Muscle of back (tissue), 3 donors: ENCODE measurements at regions not wholly inside any gene's neighbourhood (a gene's known extent, or its start where the extent isn't known, plus 50 kb on each side); places are given as distances from the start of the nearest gene placed in this dataset.
"Not testable (repeated sequence)": the region's sequence is repeated elsewhere in the genome, so short reads cannot be mapped to it uniquely, and the experiment has no call there.

ENCODE experiments used
- DNase-seq, 3 donors: peaks; one replicate each; pipeline versions ENCODE4 v3.0.0 to v3.0.0-alpha.2; 2013

DNA sequence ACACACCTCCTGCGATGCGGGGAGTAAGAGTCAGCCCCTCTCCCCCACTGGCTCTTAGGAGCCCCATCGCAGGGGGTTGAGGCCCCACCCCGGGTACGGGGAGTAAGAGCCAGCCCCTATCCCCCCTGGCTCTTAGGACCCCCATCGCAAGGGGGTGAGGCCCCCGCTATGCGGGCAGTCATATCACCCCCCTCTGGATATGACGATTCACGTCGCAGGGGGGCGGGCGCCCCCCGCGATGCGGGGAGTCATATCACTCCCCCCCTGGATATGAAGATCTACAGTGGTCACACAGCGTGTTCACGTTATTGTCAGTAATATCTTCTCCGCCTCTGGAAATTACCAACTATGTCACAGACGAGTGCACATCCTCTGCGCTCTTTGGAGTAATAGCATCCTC lies 61.1 kb downstream of the DEFB131A start:
- not testable (repeated sequence) for DNase-seq

DNA sequence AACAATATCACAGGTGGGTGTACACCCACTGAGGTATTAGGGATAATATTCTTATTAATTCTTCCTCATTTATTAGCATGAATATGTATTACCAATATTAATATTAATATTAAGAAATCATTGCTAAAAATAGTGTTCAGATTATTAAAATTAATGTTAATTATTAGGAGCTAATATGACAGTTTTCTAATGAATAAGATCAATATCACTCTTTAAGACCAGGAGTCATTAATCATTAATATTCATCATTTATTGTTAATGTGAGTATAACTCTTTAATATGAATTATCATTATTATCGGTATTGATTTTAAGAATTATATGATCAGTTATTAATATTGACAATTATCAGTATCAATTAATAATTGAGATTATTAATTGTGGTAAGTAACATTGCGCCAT lies 62.5 kb downstream of the DEFB131A start:
- DNase-seq = not testable (repeated sequence)

DNA sequence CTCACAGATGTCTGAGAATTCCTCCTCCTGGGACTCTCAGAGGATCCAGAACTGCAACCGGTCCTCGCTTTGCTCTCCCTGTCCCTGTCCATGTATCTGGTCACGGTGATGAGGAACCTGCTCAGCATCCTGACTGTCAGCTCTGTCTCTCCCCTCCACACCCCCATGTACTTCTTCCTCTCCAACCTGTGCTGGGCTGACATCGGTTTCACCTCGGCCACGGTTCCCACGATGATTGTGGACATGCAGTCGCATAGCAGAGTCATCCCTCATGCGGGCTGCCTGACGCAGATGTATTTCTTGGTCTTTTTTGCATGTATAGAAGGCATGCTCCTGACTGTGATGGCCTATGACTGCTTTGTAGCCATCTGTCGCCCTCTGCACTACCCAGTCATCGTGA lies 68.7 kb downstream of the DEFB131A start:
- not testable (repeated sequence) for DNase-seq

DNA sequence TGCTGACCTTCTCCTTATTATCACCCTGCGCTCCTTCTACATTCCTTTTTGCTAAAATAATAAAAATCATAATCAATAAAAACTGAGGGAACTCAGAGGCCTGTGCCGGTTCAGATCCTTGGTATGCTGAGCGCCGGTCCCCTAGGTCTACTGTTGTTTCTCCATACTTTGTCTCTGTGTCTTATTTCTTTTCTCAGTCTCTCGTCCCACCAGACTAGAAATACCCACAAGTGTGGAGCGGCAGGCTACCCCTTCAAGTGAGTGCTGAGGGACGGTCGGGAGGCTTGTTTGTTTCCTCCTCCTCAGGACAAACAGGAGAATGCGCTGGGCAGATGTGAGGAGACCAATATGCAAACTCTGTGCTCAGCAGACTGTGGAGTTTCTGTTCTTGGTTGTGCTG lies 75.4 kb downstream of the DEFB131A start:
- DNase-seq = not testable (repeated sequence)

DNA sequence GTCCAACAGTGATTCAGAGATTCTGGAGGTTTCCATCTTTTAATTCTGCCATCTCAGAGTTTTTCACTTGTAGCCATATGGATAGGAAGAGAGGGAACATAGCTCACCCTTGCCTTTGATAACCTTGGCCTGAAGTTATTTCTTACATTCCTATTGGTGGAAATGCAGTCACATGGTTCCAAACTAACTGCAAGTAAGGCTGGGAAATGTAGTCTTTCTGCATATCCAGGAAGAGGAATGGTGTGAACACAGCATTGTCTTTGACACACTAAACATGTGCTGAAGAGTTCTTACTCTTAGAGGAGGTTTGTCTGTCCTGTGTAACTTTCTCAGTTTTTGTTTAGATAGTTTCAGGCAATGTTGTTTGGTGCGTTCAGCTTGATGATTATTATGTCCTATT lies 78.7 kb downstream of the DEFB131A start:
- not testable (repeated sequence) for DNase-seq

DNA sequence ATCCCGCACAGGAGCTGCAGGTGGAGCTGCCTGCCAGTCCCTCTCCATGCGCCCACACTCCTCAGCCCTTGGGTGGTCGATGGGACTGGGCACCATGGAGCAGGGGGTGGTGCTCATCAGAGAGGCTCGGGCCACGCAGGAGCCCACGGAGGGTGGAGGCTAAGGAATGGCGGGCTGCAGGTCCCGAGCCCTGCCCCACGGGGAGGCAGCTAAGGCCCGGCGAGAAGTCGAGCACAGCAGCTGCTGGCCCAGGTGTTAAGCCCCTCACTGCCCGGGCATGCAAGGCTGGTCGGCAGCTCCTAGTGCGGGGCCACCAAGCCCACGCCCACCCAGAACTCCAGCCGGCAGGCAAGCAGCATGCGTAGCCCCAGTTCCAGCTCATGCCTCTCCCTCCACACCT lies 80.2 kb downstream of the DEFB131A start:
- not testable (repeated sequence) for DNase-seq

DNA sequence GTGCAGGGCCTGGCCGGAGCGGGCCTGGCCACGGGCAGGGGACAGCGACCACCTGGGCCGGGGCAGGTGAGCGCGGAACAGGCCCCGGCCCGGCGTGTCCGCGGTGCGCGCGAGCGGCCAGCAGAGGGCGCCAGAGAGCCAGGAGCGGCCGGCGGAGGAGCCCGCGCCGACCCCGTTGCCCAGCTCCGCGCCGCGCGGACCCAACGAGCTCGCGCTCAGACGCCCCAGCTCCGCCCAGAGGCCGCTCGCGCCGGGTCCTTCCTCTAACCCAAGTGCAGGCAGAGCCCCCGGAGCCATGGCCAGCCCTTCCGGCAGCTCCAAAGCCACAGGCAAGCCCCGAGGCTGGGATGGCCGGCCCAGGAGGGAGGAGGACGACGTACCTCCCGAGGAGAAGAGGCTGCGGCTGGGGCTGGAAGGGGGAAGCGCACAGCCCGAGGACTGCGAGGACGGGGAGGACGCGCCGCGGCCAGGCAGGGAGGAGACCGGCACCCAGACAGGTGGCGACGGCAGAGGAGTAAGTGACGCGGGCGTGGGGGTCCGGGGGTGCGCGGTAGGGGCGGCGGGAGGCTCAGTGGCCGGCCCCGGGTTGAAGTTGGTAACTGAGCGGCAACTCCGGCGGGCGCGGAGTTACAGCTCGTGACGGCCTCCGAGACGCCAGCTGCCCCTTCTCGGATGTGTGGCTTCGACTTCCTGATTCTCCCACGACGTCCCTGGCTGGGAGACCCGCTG lies 88.1 kb downstream of the DEFB131A start:
- peak; percentile 61 to 93 (median 87) for DNase-seq

DNA sequence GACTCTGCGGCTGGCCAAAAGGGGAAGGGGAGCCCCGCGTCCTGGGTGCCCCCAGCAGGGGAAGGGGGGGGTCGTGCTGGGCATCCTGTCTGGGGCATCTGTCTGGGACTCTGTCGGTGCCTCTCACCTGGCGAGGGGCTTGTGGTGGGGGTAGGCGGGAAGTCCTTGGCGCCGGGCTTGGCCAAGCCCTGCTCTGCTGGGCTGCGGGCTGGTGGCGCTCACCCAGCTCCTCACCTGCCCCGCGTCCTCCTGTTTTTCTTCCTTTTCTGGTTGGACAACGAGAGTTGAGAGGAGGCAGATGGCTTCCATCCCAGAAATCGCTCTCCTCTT lies 88.6 kb downstream of the DEFB131A start:
- DNase-seq = peak in 1 of 3 donors; percentile 7

DNA sequence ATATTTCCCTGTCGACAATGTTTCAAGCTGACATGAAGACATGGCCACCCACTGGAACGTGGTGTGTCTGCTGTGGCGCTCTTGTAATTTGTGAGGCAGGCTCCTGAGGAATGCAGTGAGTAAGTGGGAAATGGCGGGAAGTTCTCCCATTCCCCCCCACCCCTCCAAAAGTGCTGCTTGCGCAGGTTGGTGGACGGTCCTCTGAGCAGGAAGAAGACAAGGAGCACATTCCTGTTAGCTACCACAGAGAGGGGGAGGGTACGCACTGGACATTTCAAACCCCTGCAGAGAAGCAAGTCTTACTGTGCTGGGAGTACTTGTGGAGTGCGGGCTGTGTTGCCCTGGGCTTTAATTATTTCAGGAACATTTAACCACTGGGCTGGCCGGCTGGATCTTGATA lies 92.9 kb downstream of the DEFB131A start:
- not testable (repeated sequence) for DNase-seq

DNA sequence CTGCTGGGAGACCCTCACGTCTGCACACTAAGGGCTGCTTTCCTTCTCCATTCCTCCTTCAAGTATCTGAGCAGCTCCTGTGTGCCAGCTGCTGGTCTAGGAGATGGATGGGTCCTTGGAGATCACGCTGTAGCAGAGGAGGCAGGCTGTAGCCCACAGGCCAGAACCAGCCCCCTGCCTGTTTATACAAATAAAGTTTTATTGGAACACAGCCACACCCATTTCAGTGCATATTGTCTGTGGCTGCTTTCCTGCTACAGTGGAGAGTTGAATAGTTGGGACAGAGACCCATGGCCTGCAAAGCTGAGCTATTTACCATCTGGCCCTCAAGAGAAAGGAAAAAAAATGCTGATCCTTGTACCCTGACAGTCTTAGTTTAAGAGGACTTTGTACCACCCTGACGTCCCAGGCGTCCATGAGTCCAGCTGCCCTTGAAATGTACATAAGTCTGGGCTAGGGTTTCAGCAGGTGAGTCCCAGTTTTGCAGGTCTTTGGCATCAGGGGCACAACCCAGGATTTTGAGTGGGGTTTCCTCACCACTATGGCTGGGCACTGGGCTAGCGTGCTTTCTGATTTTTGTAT lies 95.8 kb downstream of the DEFB131A start:
- not testable (repeated sequence) for DNase-seq

DNA sequence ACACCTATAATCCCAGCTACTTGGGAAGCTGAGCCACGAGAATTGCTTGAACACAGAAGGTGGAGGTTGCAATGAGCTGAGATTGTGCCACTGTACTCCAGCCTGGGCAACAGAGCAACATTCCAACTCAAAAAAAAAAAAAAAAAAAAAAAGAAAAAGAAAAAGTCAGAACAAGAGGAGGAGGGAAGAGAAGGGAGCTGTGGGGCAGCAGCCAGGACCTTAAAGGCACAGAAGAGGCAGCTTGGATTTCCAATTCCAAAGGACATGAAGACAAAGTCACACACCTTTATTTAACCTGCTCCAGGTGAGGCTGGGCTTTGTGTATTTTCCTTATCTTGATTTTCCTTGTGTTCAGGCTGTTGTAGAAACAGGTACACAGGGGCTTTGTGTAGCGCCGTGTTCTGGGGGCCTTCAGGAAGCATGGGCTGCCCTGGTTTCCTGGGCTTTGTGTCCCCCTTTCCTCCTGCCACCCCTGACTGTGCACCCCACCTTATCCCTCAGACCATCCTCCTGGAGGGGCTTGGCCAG lies 97.2 kb downstream of the DEFB131A start:
- not testable (repeated sequence) for DNase-seq

DNA sequence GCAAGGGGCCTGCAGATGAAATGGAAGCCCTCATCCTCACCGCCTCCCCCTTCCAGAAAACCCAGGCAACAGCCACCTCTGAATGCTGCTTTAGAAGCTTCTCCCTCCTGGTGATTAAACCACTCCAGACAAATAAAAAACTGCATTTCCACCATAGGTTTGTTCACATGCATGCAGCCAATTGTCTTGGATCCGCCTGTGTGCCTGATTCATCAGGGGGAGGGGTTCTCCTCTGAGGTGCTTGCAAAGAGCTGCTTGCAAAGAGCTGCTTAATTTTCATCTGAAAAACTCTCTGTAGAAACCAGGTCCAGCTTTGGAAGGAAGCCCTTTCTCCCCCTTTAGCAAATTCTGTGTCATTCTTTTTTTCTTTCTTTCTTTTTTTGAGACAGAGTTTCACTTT lies 100.6 kb downstream of the DEFB131A start:
- peak in 1 of 3 donors; percentile 8 for DNase-seq

DNA sequence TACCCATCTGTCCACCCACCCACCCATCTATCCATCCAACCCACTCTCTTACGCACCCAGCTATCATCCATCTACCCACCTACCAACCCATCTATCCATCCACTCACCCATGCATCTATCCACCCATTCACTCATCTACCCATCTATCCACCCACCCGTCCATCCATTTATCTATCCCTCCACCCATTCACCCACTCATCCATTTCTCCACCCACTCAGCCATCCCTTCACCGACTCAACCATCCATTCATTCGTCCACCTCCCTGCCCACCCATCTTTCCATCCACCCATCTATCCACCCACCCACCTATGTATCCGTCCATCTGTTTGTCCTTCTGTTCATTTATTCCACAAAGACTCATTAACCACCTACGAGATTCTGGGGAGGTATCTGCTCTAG lies 103.3 kb downstream of the DEFB131A start:
- not testable (repeated sequence) for DNase-seq

DNA sequence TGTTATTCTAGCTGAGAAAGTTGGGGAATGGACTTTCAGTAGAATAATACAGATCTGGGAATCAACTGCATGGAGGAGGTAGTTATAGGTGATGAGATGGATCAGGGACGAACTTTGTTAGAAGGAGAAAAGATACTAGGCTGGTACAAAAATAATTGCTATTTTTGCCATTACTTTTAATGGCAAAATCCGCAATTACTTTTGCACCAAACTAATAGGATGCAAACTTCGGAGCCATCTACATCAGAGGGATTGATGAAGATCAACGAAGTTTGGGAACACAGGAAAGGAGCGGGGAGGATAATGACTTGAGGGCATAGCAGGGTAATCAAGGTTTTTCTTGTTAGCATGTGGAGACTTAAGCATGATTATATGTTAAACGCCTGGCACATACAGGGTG lies 111.9 kb downstream of the DEFB131A start:
- not testable (repeated sequence) for DNase-seq

DNA sequence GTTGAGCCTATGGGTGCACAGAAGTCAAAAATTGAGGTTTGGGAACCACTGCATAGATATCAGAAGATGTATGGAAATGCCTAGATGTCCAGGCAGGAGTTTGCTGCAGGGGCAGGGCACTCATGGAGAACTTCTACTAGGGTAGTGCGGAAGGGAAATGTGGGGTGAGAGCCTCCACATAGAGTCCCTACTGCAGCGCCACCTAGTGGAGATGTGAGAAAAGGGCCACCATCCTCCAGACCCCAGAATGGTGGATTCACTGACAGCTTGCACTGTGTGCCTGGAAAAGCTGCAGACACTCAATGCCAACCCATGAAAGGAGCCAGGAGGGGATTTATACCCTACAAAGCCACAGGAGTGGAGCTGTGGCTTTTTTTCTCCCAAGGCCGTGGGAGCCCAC lies 133.7 kb downstream of the DEFB131A start:
- not testable (repeated sequence) for DNase-seq

DNA sequence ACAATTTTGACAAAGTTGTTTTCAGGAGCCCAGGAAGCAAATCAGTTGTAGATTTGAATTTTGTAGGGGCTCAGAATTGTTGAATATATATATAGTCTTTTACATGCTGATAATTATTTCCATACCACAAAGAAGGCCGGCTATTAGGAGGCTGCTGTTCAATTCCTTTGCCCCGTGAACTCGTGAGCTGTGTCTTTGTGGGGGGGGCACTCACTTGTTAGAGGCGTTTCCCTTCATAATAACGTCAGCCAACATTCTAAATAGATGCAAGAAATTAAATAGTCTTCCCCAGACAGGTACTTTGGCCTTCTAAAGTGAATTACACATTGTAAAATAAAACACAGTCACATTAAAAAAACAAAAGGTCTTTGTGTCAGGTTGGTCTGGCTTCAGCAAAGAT lies 138.7 kb downstream of the DEFB131A start:
- DNase-seq = not testable (repeated sequence)

DNA sequence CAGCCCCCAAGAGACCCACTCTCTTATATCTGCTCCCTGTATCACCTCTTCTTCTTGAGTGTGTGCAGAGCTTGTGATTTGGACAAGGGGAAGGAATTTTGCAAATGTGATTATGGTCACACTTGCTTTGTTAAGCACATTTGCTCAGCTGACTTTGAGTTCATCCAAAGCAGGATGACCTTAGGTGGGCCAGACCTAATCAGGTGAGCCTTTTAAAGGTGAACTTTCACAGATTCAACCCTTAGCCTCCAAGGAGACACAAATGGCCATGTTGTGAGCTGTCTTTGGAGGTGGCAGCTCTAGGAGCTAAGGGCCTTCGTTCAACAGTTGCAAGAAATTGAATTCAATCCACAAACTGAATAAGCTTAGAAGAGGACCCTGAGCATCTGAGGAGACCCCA lies 147.8 kb downstream of the DEFB131A start:
- DNase-seq = no peak

DNA sequence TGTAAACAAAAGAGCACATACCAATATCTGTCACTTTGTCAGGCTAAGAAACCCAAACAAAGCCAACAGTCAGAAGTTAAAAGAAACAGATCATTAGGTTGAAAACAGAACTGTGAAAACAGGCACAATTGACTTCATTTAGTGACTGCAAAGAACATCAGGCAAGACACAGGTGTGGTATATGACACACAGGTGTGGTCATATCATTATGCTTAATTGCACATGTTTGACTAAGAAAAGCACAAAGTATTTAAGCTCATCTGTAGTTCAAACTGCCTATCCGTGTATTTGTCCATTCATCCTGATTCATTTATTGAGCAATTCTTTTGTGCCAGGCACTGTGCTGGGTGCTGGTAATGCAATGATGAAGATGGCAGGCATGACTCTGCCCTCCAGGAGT lies 150.7 kb downstream of the DEFB131A start:
- no peak for DNase-seq

DNA sequence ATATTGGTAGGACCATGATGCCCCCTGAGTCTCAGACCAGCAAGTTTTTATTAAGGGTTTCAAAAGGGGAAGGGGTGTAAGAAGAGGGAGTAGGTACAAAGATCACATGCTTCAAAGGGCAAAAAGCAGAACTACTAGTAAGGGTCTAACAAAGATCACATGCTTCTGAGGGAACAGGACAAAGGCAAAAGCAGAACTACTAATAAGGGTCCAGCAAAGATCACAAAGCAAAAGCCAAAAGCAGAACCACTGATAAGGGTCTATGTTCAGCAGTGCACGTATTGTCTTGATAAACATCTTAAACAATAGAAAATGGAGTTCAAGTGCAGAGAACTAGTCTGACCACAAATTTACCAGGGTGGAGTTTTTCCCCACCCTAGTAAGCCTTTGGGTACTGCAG lies 151.3 kb downstream of the DEFB131A start:
- not testable (repeated sequence) for DNase-seq

DNA sequence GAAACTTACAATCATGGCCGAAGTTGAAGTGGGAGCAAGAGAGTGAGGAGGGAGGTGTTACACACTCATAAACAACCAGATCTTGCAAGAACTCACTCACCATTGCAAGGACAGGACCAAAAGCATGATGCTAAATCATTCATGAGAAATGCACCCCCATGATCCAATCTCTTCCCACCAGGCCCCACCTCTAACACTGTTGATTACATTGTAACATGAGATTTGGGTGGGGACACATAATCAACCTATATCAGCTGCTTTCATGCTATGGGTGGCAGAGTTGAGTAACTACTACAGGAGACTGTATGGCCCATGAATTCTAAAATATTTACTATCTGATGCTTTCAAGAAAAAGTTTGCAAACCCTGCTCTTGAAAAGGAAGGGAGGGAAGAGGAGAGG lies 155.1 kb downstream of the DEFB131A start:
- DNase-seq = no peak

DNA sequence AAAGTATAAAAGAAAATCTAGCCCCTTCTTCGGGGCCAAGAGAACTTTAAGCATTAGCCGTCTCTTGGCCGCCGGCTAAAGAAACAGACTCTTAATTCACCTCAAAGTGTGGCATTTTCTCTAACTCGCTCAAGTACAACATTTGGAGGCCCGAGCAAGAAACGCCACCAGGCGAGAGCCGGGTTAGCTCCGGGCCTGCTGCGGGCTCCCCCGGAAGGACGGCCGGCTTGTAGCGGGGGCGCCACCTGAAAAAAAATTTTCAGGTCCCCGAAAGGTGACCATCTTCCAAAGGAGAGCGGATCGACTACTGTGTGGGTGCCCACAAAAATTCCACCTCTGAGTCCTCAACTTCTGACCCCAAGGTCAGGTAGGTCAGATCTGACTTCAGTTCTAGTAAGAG lies 156.0 kb downstream of the DEFB131A start:
- no peak for DNase-seq

DNA sequence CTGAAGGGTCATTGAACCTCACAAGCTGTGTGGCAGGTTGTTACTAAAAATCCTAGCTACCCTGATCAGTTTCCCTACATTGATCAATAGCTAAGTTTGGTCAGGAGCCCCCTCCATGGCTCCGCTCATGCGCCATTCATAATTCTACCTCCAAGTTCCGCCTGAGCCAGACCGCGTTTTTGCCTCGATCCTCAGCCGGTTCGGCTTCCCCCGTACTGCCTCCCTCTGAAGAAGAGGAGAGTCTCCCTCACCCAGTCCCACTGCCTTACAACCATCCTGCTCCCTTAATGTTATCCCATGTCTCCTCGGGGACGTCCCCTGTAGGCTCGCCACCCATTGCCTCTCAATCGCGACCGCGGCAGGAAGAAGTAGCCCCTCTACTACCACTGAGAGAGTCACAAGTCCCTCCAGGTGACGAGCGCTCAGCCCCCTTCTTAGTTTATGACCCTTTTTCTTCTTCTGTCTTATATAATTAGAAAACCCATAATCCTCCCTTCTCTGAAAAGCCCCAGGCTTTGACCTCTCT lies 158.2 kb downstream of the DEFB131A start:
- DNase-seq = no peak
